Peyer's patch (tissue), 4 donors: ENCODE measurements at regions not wholly inside any gene's neighbourhood (a gene's known extent, or its start where the extent isn't known, plus 50 kb on each side); places are given as distances from the start of the nearest gene placed in this dataset.

Source experiments
- DNase-seq, 3 donors: peaks; one replicate each; pipeline ENCODE4 v3.0.0-alpha.2; 2017 to 2019
- H3K27ac ChIP-seq, 4 donors: fragments of 200-600 bp; sonication (generic); one replicate each; pipeline ENCODE4 v1.5.1; 2016 to 2019
- H3K27me3 ChIP-seq, 2 donors: fragments of 200-600 bp; sonication (generic); one replicate each; pipeline ENCODE4 v1.5.1; 2019
- H3K36me3 ChIP-seq, 3 donors: fragments of 200-600 bp; sonication (generic); one replicate each; pipeline ENCODE4 v1.5.1; 2016 to 2019
- H3K4me1 ChIP-seq, 4 donors: fragments of 200-600 bp; sonication (generic); one replicate each; pipeline ENCODE4 v1.5.1; 2016 to 2019
- H3K4me3 ChIP-seq, 4 donors: fragments of 200-600 bp; sonication (generic); 1 replicate in 3 of 4; 2 replicates in 1 of 4; pipeline ENCODE4 v1.5.1; 2016 to 2019; ENCODE audit warnings: mild to moderate bottlenecking in 1 of 4
- H3K9me3 ChIP-seq, 4 donors: fragments of 200-600 bp; sonication (generic); one replicate each; pipeline ENCODE4 v1.5.1; 2016 to 2019; ENCODE audit warnings: mild to moderate bottlenecking in 1 of 4
- POLR2A ChIP-seq, 2 donors: fragments of 450-650 bp; IDR thresholded peaks; one replicate each; pipeline ENCODE4 v1.5.1; 2017; ENCODE audit warnings: antibody characterized with exemption in 2 of 2, mild to moderate bottlenecking in 2 of 2, moderate library complexity in 2 of 2
- TF ChIP-seq, protein P1 (sequence below), 6 experiments: fragments of 450-650 bp in 4 of 6; fragments of 200-600 bp in 2 of 6; sonication (generic) in 1 of 6; IDR thresholded peaks; one replicate each; pipeline ENCODE4 v1.5.1; 2017 to 2019; ENCODE audit warnings: antibody characterized with exemption in 6 of 6, mild to moderate bottlenecking in 3 of 6, moderate library complexity in 1 of 6

DNA sequence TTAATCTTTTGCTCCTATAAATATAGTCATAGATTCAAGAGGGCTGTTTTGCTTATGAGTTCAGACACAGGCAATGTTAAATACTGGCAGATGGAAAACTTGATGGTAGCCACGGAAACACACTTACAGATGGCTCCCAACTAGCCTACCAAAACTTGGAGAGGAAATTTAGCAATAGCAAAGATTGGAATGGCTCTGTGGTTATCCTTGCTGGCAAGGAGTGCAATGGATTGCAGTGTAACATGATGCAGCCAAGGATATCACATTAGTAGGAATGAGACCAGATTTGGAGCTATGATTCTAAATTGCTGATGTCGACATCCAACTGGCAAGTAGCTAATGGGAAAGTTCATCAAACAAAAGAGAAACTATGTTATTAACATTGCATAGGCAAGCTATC lies 791.0 kb upstream of the DIAPH2 start:
- H3K4me1 ChIP-seq = no peaks in the 10 kb centered on the region
- H3K27ac ChIP-seq = no peak overlapping the region
- H3K9me3 ChIP-seq = no peaks in the 10 kb centered on the region
- no peak for DNase-seq
- H3K4me3 ChIP-seq = no peak overlapping the region
- no peak for TF ChIP-seq POLR2A (IDR thresholded peaks at IDR 0.05)
- TF ChIP-seq, protein P1, sequence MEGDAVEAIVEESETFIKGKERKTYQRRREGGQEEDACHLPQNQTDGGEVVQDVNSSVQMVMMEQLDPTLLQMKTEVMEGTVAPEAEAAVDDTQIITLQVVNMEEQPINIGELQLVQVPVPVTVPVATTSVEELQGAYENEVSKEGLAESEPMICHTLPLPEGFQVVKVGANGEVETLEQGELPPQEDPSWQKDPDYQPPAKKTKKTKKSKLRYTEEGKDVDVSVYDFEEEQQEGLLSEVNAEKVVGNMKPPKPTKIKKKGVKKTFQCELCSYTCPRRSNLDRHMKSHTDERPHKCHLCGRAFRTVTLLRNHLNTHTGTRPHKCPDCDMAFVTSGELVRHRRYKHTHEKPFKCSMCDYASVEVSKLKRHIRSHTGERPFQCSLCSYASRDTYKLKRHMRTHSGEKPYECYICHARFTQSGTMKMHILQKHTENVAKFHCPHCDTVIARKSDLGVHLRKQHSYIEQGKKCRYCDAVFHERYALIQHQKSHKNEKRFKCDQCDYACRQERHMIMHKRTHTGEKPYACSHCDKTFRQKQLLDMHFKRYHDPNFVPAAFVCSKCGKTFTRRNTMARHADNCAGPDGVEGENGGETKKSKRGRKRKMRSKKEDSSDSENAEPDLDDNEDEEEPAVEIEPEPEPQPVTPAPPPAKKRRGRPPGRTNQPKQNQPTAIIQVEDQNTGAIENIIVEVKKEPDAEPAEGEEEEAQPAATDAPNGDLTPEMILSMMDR (IDR thresholded peaks at IDR 0.05) = no peak
- no peaks in the 10 kb centered on the region for H3K36me3 ChIP-seq
- H3K27me3 ChIP-seq = no peaks in the 10 kb centered on the region

DNA sequence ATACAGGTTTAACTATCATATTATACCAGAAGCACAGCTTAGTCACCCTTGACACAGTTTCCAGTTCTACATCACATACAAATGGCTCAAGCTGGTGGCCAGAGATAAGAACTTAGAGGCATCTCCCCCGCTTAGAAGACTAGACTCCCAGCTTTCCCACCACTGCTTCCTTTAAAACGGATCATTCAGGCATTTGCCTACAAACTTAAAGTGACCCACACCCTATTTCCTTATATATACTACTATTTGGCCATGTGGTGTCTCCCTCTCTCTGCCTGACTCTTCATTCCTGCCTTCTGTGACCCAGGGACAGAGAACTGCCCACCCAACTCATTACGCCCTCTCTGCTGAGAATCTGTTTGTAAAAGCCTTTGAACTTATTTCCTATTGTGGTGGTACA lies 781.2 kb upstream of the DIAPH2 start:
- H3K27ac ChIP-seq = no peak overlapping the region
- no peaks in the 10 kb centered on the region for H3K36me3 ChIP-seq
- H3K4me1 ChIP-seq = no peaks in the 10 kb centered on the region
- H3K27me3 ChIP-seq = no peaks in the 10 kb centered on the region
- H3K4me3 ChIP-seq = no peak overlapping the region
- TF ChIP-seq, protein P1 (IDR thresholded peaks at IDR 0.05) = no peak
- no peak for TF ChIP-seq POLR2A (IDR thresholded peaks at IDR 0.05)
- DNase-seq = no peak
- H3K9me3 ChIP-seq = no peaks in the 10 kb centered on the region

DNA sequence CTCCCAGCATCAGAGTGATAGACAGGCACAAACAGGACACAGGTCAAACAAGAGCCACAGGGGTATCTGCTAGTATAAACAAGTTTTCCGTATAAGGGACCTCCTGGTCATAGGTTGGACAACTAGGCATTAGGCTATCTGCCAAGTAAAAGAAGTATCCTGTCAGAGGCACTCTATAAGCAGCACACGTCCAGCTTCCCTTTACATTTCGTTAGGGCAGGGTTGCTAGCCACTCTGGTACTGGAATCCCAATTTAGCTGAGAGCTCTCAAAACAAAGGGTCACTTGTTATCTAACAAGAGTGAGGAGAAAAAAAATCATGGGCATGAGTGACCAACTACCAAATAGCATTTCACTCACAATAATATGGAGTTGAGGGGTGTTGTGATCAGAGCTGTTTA lies 780.7 kb upstream of the DIAPH2 start:
- no peak overlapping the region for H3K4me3 ChIP-seq
- no peaks in the 10 kb centered on the region for H3K4me1 ChIP-seq
- no peak for DNase-seq
- H3K27me3 ChIP-seq = no peaks in the 10 kb centered on the region
- no peak for TF ChIP-seq POLR2A (IDR thresholded peaks at IDR 0.05)
- TF ChIP-seq, protein P1 (IDR thresholded peaks at IDR 0.05) = no peak
- H3K9me3 ChIP-seq = no peaks in the 10 kb centered on the region
- H3K27ac ChIP-seq = no peak overlapping the region
- H3K36me3 ChIP-seq = no peaks in the 10 kb centered on the region

DNA sequence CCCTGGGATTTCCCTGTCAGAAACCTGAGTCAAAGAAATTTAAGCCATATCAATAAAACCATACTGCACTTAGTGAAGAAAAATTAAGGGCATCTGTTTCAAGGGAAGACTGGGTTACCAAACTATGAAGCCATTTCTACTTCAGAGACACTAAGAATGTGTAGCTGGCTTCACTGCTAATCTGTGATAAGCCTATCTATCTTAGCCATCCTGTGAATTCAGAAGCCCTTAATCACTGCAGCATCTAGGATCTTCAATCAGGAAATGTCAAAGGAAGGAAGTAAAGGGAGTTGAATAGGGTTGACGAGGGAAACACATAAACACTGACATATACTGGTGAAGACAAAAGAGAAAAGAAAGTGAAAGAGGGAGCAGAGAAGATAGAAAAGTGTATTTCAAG lies 777.6 kb upstream of the DIAPH2 start:
- Histone ChIP-seq H3K4me1 (no peaks in the 10 kb centered on the region), H3K4me3 (no peak overlapping the region), H3K27me3 (no peaks in the 10 kb centered on the region), H3K36me3 (no peaks in the 10 kb centered on the region), H3K9me3 (no peaks in the 10 kb centered on the region), H3K27ac (no peak overlapping the region)
- no peak for DNase-seq
- no peak for TF ChIP-seq POLR2A (IDR thresholded peaks at IDR 0.05)
- TF ChIP-seq, protein P1 (IDR thresholded peaks at IDR 0.05) = no peak

DNA sequence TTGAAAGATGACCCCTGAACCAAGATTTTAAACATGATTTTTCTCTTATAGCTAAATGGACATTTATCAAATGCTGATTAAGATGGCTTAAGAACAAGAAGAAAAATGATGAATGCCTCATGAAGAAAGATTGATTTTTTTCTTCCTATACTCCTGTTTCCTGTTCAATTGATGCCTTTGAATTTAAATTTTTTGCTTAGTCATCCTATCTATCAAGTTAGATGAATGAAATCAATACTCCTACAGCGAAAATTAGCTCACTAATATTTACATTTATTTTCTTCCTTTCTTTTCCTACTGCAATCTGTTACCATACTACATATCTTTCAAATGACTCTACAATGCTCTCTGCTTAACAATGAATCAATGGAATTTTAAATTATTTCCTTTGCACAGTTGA lies 773.6 kb upstream of the DIAPH2 start:
- DNase-seq = no peak
- Histone ChIP-seq H3K36me3 (no peaks in the 10 kb centered on the region), H3K27ac (no peak overlapping the region), H3K4me1 (no peaks in the 10 kb centered on the region), H3K4me3 (no peak overlapping the region), H3K27me3 (no peaks in the 10 kb centered on the region), H3K9me3 (no peaks in the 10 kb centered on the region)
- no peak for TF ChIP-seq POLR2A (IDR thresholded peaks at IDR 0.05)

DNA sequence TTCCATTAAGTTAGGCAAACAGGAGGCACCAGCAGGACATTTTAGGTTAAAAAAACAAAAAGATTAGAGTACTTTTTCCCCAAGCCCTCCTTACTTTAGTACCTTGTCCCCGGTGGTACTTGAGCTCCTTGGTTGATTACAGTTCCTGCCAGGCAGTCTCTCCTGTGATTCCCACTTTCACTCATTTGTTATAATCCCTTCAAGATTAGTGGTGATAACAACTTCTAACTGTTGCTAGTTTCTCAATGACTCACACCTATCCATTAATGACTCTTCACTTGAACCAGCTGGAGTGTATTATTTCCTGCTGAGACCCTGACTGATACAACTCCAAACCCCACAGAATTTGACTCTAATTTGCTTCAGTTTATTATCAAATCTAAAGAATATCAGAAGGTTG lies 765.0 kb upstream of the DIAPH2 start:
- TF ChIP-seq, protein P1 (IDR thresholded peaks at IDR 0.05) = no peak
- no peak for TF ChIP-seq POLR2A (IDR thresholded peaks at IDR 0.05)
- no peak overlapping the region for H3K4me3 ChIP-seq
- no peaks in the 10 kb centered on the region for H3K9me3 ChIP-seq
- H3K4me1 ChIP-seq = no peaks in the 10 kb centered on the region
- no peaks in the 10 kb centered on the region for H3K36me3 ChIP-seq
- no peak overlapping the region for H3K27ac ChIP-seq
- no peaks in the 10 kb centered on the region for H3K27me3 ChIP-seq
- DNase-seq = no peak
